AG08396 (cell line): ENCODE measurements at regions not wholly inside any gene's neighbourhood (a gene's known extent, or its start where the extent isn't known, plus 50 kb on each side); places are given as distances from the start of the nearest gene placed in this dataset.

ENCODE experiments used
- DNase-seq: peaks from one replicate; pipeline ENCODE4 v3.0.0; 2012; ENCODE audit warnings: low spot score, mixed read lengths

GRCh38 chr12:12017135-12017581 is 53.6 kb upstream of the BCL2L14 start:
- no peak for DNase-seq

GRCh38 chr12:12017798-12018197 is 52.9 kb upstream of the BCL2L14 start:
- no peak for DNase-seq

GRCh38 chr12:12018454-12018853 is 52.3 kb upstream of the BCL2L14 start:
- DNase-seq = no peak

- no peak for DNase-seq
These were observed 50.9 kb upstream of the BCL2L14 start for GRCh38 chr12:12019881-12020280.

- DNase-seq = no peak
These were observed 50.0 kb upstream of the BCL2L14 start for GRCh38 chr12:12020762-12021161.
